CD14-positive monocyte (primary cell): ENCODE measurements at regions not wholly inside any gene's neighbourhood (a gene's known extent, or its start where the extent isn't known, plus 50 kb on each side); places are given as distances from the start of the nearest gene placed in this dataset.

Experiments used
- DNase-seq, 3 donors: peaks; one replicate each; pipeline ENCODE4 v3.0.0-alpha.2; 2011 to 2022
- H2AFZ ChIP-seq: 2 replicates; pipeline ENCODE4 v1.6.0; 2012; ENCODE audit warnings: mild to moderate bottlenecking, low read depth, low read length, inconsistent platforms; ENCODE audit not compliant: insufficient read depth, poor library complexity, severe bottlenecking
- H3K27ac ChIP-seq, 2 donors: 1 replicate in 1 of 2; 2 replicates in 1 of 2; pipeline ENCODE4 v1.5.1; 2012 to 2013; ENCODE audit warnings: low read length in 2 of 2, control low read depth in 1 of 2, inconsistent platforms in 1 of 2, low read depth in 1 of 2, mild to moderate bottlenecking in 1 of 2
- H3K27me3 ChIP-seq, 2 donors: one replicate each; pipeline versions ENCODE4 v1.6.0 to v1.6.1; 2011 to 2013; ENCODE audit warnings: low read length in 2 of 2; ENCODE audit not compliant: control insufficient read depth in 2 of 2, insufficient read depth in 2 of 2
- H3K36me3 ChIP-seq, 2 donors: replicated peaks in 1 of 2; 1 replicate in 1 of 2; 2 replicates in 1 of 2; pipeline versions ENCODE4 v1.5.1 to v1.6.1; 2012 to 2013; ENCODE audit warnings: low read length in 2 of 2, control low read depth in 1 of 2, inconsistent platforms in 1 of 2, mild to moderate bottlenecking in 1 of 2; ENCODE audit not compliant: insufficient read depth in 2 of 2, control insufficient read depth in 1 of 2
- H3K4me1 ChIP-seq, 2 donors: 1 replicate in 1 of 2; 2 replicates in 1 of 2; pipeline versions ENCODE4 v1.5.1 to v1.6.1; 2012 to 2013; ENCODE audit warnings: low read length in 2 of 2, control low read depth in 1 of 2, inconsistent platforms in 1 of 2, mild to moderate bottlenecking in 1 of 2, moderate library complexity in 1 of 2; ENCODE audit not compliant: insufficient read depth in 2 of 2, control insufficient read depth in 1 of 2
- H3K4me2 ChIP-seq: replicated peaks from 2 replicates; pipeline ENCODE3; 2012; ENCODE audit warnings: low read length, moderate library complexity, mild to moderate bottlenecking; ENCODE audit not compliant: poor library complexity, severe bottlenecking; ENCODE audit errors: extremely low read depth
- H3K4me3 ChIP-seq, 3 experiments: fragments of 200-600 bp in 1 of 3; sonication (generic) in 1 of 3; replicated peaks in 1 of 3; 1 replicate in 2 of 3; 2 replicates in 1 of 3; pipeline ENCODE4 v1.5.1; 2011 to 2013; ENCODE audit warnings: low read length in 3 of 3, mild to moderate bottlenecking in 3 of 3, control low read depth in 2 of 3, low read depth in 2 of 3, inconsistent platforms in 1 of 3, moderate library complexity in 1 of 3
- H3K79me2 ChIP-seq: 2 replicates; pipeline ENCODE4 v1.6.0; 2012; ENCODE audit warnings: mild to moderate bottlenecking, control low read depth, inconsistent platforms, low read length, moderate library complexity; ENCODE audit not compliant: insufficient read depth
- H3K9ac ChIP-seq: 2 replicates; pipeline ENCODE4 v1.6.0; 2017; ENCODE audit warnings: low read length, mild to moderate bottlenecking; ENCODE audit not compliant: insufficient read depth, poor library complexity, severe bottlenecking
- H3K9me3 ChIP-seq, 2 donors: replicated peaks in 1 of 2; 1 replicate in 1 of 2; 2 replicates in 1 of 2; pipeline versions ENCODE4 v1.5.1 to v1.6.1; 2012 to 2013; ENCODE audit warnings: low read length in 2 of 2, control low read depth in 1 of 2; ENCODE audit not compliant: control insufficient read depth in 1 of 2, insufficient read depth in 1 of 2
- H4K20me1 ChIP-seq: 2 replicates; pipeline ENCODE4 v1.6.0; 2012; ENCODE audit warnings: mild to moderate bottlenecking, low read length, control low read depth, moderate library complexity; ENCODE audit not compliant: insufficient read depth
- H3K27ac Mint-ChIP-seq, 7 donors: one replicate each; pipeline ENCODE4 v1.8.0; 2020; ENCODE audit warnings: mild to moderate bottlenecking in 7 of 7, mixed read lengths in 7 of 7, moderate library complexity in 6 of 7, inconsistent platforms in 2 of 7
- H3K27me3 Mint-ChIP-seq, 3 donors: one replicate each; pipeline ENCODE4 v1.8.0; 2021 to 2022; ENCODE audit warnings: low read depth in 3 of 3, mild to moderate bottlenecking in 3 of 3, mixed read lengths in 3 of 3, moderate library complexity in 3 of 3, inconsistent platforms in 1 of 3
- H3K36me3 Mint-ChIP-seq, 2 donors: one replicate each; pipeline ENCODE4 v1.8.0; 2020; ENCODE audit warnings: mixed read lengths in 2 of 2, inconsistent platforms in 1 of 2, mild to moderate bottlenecking in 1 of 2
- H3K4me1 Mint-ChIP-seq: one replicate; pipeline ENCODE4 v1.8.0; 2020; ENCODE audit warnings: mild to moderate bottlenecking, mixed read lengths
- H3K4me3 Mint-ChIP-seq, 2 donors: one replicate each; pipeline ENCODE4 v1.8.0; 2020; ENCODE audit warnings: mild to moderate bottlenecking in 2 of 2, mixed read lengths in 2 of 2, moderate library complexity in 1 of 2
- H3K9me3 Mint-ChIP-seq, 7 donors: one replicate each; pipeline ENCODE4 v1.8.0; 2020 to 2022; ENCODE audit warnings: mixed read lengths in 7 of 7, mild to moderate bottlenecking in 6 of 7, moderate library complexity in 6 of 7, inconsistent platforms in 2 of 7
- CTCF ChIP-seq: fragments of 200-600 bp; IDR thresholded peaks from one replicate; pipeline ENCODE4 v1.8.0; 2022; ENCODE audit warnings: antibody characterized with exemption, mild to moderate bottlenecking
- WGBS: methylation state at CpG from one replicate; pipeline ENCODE4 v1.1.5; 2013; ENCODE audit warnings: missing lambda C conversion rate; ENCODE audit not compliant: insufficient coverage; 5-methylcytosine and 5-hydroxymethylcytosine counted together
- intact Hi-C, 2 donors: fragments of 100-400 bp; cut with micrococcal nuclease; formaldehyde crosslinking; loops; one replicate each; pipeline versions ENCODE4 v1.15.0 to v1.15.1; 2023

GRCh38 chr17:65278050-65278819 is 141.1 kb downstream of the RGS9 start:
- Mint-ChIP-seq H3K9me3 (peaks cover 0 to 3% (median 0%) of the 10 kb centered on the region in 7 donors), H3K27ac (no peak overlapping the region), H3K4me1 (peaks cover 5% of the 10 kb centered on the region), H3K36me3 (no peaks in the 10 kb centered on the region), H3K4me3 (no peak overlapping the region), H3K27me3 (peaks cover 14 to 22% (median 15%) of the 10 kb centered on the region in 3 donors)
- Histone ChIP-seq H3K79me2 (no peaks in the 10 kb centered on the region), H3K27me3 (peaks cover 0 to 7% of the 10 kb centered on the region in 2 donors), H3K4me3 (no peak overlapping the region), H3K9me3 (no peaks in the 10 kb centered on the region), H2AFZ (no peak overlapping the region), H3K36me3 (no peaks in the 10 kb centered on the region), H3K4me1 (no peaks in the 10 kb centered on the region), H3K4me2 (no peak overlapping the region), H4K20me1 (no peaks in the 10 kb centered on the region), H3K27ac (no peak overlapping the region), H3K9ac (no peak overlapping the region)
- intact Hi-C loops, result no loop called here
- DNase-seq, result no peak
- WGBS, result 47% methylated on average over 11 of the region's 12 CpGs
- TF ChIP-seq CTCF, result peak; percentile 20

GRCh38 chr17:65277576-65277975 is 140.4 kb downstream of the RGS9 start:
- intact Hi-C loops, result no loop called here

More at GRCh38 chr17:65277576-65277975, 140.4 kb downstream of the RGS9 start:
- TF ChIP-seq CTCF, result no peak
- no peak overlapping the region for H3K4me3 ChIP-seq
- peaks cover 0 to 7% of the 10 kb centered on the region in 2 donors for H3K27me3 ChIP-seq
- Mint-ChIP-seq H3K4me1 (peaks cover 5% of the 10 kb centered on the region), H3K36me3 (no peaks in the 10 kb centered on the region), H3K4me3 (peak overlapping the region in 1 of 2 donors; percentile 22), H3K27me3 (peaks cover 14 to 22% (median 15%) of the 10 kb centered on the region in 3 donors), H3K27ac (no peak overlapping the region), H3K9me3 (peaks cover 0 to 3% (median 0%) of the 10 kb centered on the region in 7 donors)
- H3K4me1 ChIP-seq, result no peaks in the 10 kb centered on the region
- DNase-seq, result no peak
- H3K9me3 ChIP-seq, result no peaks in the 10 kb centered on the region
- H3K27ac ChIP-seq, result no peak overlapping the region
- H3K4me2 ChIP-seq, result no peak overlapping the region
- 5% methylated on average over 10 of the region's 10 CpGs for WGBS
- H3K9ac ChIP-seq, result no peak overlapping the region
- no peaks in the 10 kb centered on the region for H3K79me2 ChIP-seq
- no peaks in the 10 kb centered on the region for H3K36me3 ChIP-seq
- H2AFZ ChIP-seq, result peak overlapping the region; percentile 30
- H4K20me1 ChIP-seq, result no peaks in the 10 kb centered on the region
